Neural progenitor cell (in vitro differentiated cells): ENCODE measurements at regions not wholly inside any gene's neighbourhood (a gene's known extent, or its start where the extent isn't known, plus 50 kb on each side); places are given as distances from the start of the nearest gene placed in this dataset.

Experiments
- DNase-seq: peaks from one replicate; pipeline ENCODE4 v3.0.0-alpha.2; 2016; ENCODE audit warnings: low spot score
- H2AFZ ChIP-seq: fragments of 200-600 bp; sonication (generic); replicated peaks from 2 replicates; pipeline ENCODE4 v1.6.1; 2016; ENCODE audit warnings: antibody characterized with exemption
- H3F3A ChIP-seq: fragments of 200-600 bp; sonication (generic); 2 replicates; pipeline ENCODE4 v1.6.1; 2016; ENCODE audit warnings: antibody characterized with exemption, low read depth
- H3K27ac ChIP-seq: fragments of 200-600 bp; sonication (generic); 2 replicates; pipeline ENCODE4 v1.5.1; 2016; ENCODE audit warnings: mild to moderate bottlenecking
- H3K27me3 ChIP-seq: fragments of 200-600 bp; sonication (generic); 2 replicates; pipeline ENCODE4 v1.6.1; 2016; ENCODE audit warnings: mild to moderate bottlenecking, moderate library complexity
- H3K36me3 ChIP-seq: fragments of 200-600 bp; sonication (generic); 2 replicates; pipeline ENCODE4 v1.5.1; 2016
- H3K4me1 ChIP-seq: fragments of 200-600 bp; sonication (generic); 2 replicates; pipeline ENCODE4 v1.6.1; 2016; ENCODE audit warnings: mixed run types
- H3K4me2 ChIP-seq: fragments of 200-600 bp; sonication (generic); 2 replicates; pipeline ENCODE4 v1.6.1; 2016
- H3K4me3 ChIP-seq: fragments of 200-600 bp; sonication (generic); 2 replicates; pipeline ENCODE4 v1.5.1; 2016
- H3K79me2 ChIP-seq: fragments of 200-600 bp; sonication (generic); 2 replicates; pipeline ENCODE4 v1.6.1; 2016; ENCODE audit warnings: low read depth
- H3K9ac ChIP-seq: fragments of 200-600 bp; sonication (generic); 2 replicates; pipeline ENCODE4 v1.6.1; 2016
- H3K9me3 ChIP-seq: fragments of 200-600 bp; sonication (generic); 2 replicates; pipeline ENCODE4 v1.5.1; 2016; ENCODE audit warnings: low read depth
- H4K20me1 ChIP-seq: fragments of 200-600 bp; sonication (generic); 2 replicates; pipeline ENCODE4 v1.6.1; 2016; ENCODE audit warnings: low read depth
- H3K27ac Mint-ChIP-seq: 3 replicates; pipeline ENCODE4 v1.8.0; 2021; ENCODE audit warnings: mixed read lengths
- H3K27me3 Mint-ChIP-seq: 2 replicates; pipeline ENCODE4 v1.8.0; 2022; ENCODE audit warnings: low read depth, mild to moderate bottlenecking, inconsistent platforms, moderate library complexity, mixed read lengths; ENCODE audit not compliant: insufficient read depth
- H3K36me3 Mint-ChIP-seq: 3 replicates; pipeline ENCODE4 v1.8.0; 2021; ENCODE audit warnings: mixed read lengths
- H3K4me1 Mint-ChIP-seq: 3 replicates; pipeline ENCODE4 v1.8.0; 2021; ENCODE audit warnings: mixed read lengths
- H3K4me3 Mint-ChIP-seq: 3 replicates; pipeline ENCODE4 v1.8.0; 2021; ENCODE audit warnings: mild to moderate bottlenecking, moderate library complexity, mixed read lengths
- H3K9me3 Mint-ChIP-seq: 3 replicates; pipeline ENCODE4 v1.8.0; 2020; ENCODE audit warnings: mixed read lengths
- CTCF ChIP-seq: fragments of 200-600 bp; sonication (generic); IDR thresholded peaks from 2 replicates; pipeline ENCODE4 v1.5.1; 2017; ENCODE audit warnings: antibody characterized with exemption, mild to moderate bottlenecking
- EZH2 ChIP-seq: fragments of 200-600 bp; sonication (generic); IDR thresholded peaks from 2 replicates; pipeline ENCODE4 v1.6.1; 2017; ENCODE audit warnings: antibody characterized with exemption, mild to moderate bottlenecking, moderate library complexity
- EZH2phosphoT487 ChIP-seq: fragments of 200-600 bp; sonication (generic); IDR thresholded peaks from 2 replicates; pipeline ENCODE4 v1.6.1; 2017; ENCODE audit warnings: antibody characterized with exemption

GRCh38 chr10:130800281-130800680, 511.2 kb downstream of the TCERG1L start:
- H3K36me3 ChIP-seq, result no peaks in the 10 kb centered on the region
- H3K4me1 Mint-ChIP-seq, result peaks cover 2% of the 10 kb centered on the region
- no peaks in the 10 kb centered on the region for H4K20me1 ChIP-seq
- no peak overlapping the region for H3K27ac Mint-ChIP-seq
- H3K9me3 ChIP-seq, result no peaks in the 10 kb centered on the region
- no peaks in the 10 kb centered on the region for H3K27me3 ChIP-seq
- H3K27me3 Mint-ChIP-seq, result peaks cover 5% of the 10 kb centered on the region
- H3K4me3 ChIP-seq, result no peak overlapping the region
- no peaks in the 10 kb centered on the region for H3K79me2 ChIP-seq
- H2AFZ ChIP-seq, result no peak overlapping the region
- TF ChIP-seq EZH2phosphoT487 (no peak), EZH2 (no peak), CTCF (no peak)
- H3K4me3 Mint-ChIP-seq, result no peak overlapping the region
- H3F3A ChIP-seq, result no peaks in the 10 kb centered on the region
- no peaks in the 10 kb centered on the region for H3K4me1 ChIP-seq
- no peak overlapping the region for H3K9ac ChIP-seq
- no peak overlapping the region for H3K4me2 ChIP-seq
- no peaks in the 10 kb centered on the region for H3K36me3 Mint-ChIP-seq
- H3K27ac ChIP-seq, result no peak overlapping the region
- DNase-seq, result no peak
- H3K9me3 Mint-ChIP-seq, result peaks cover 2% of the 10 kb centered on the region

GRCh38 chr10:130801276-130801675, 510.2 kb downstream of the TCERG1L start:
- Mint-ChIP-seq H3K27ac (no peak overlapping the region), H3K4me1 (peaks cover 2% of the 10 kb centered on the region), H3K27me3 (peaks cover 5% of the 10 kb centered on the region), H3K9me3 (peaks cover 3% of the 10 kb centered on the region), H3K4me3 (no peak overlapping the region), H3K36me3 (no peaks in the 10 kb centered on the region)
- Histone ChIP-seq H3F3A (no peaks in the 10 kb centered on the region), H4K20me1 (no peaks in the 10 kb centered on the region), H3K9me3 (no peaks in the 10 kb centered on the region), H3K79me2 (no peaks in the 10 kb centered on the region), H3K36me3 (no peaks in the 10 kb centered on the region), H3K4me2 (no peak overlapping the region), H3K9ac (no peak overlapping the region), H3K27me3 (no peaks in the 10 kb centered on the region), H3K4me3 (no peak overlapping the region), H3K4me1 (no peaks in the 10 kb centered on the region), H2AFZ (no peak overlapping the region), H3K27ac (no peak overlapping the region)
- no peak for DNase-seq
- TF ChIP-seq CTCF, result no peak
- TF ChIP-seq EZH2phosphoT487, result no peak
- no peak for TF ChIP-seq EZH2

- no peak for TF ChIP-seq EZH2
- TF ChIP-seq CTCF, result no peak
- no peak for TF ChIP-seq EZH2phosphoT487
- Mint-ChIP-seq H3K36me3 (no peaks in the 10 kb centered on the region), H3K27ac (no peak overlapping the region), H3K9me3 (peaks cover 3% of the 10 kb centered on the region), H3K27me3 (peaks cover 5% of the 10 kb centered on the region), H3K4me1 (peaks cover 2% of the 10 kb centered on the region), H3K4me3 (no peak overlapping the region)
- H3K9me3 ChIP-seq, result no peaks in the 10 kb centered on the region
- H3K36me3 ChIP-seq, result no peaks in the 10 kb centered on the region
- DNase-seq, result no peak
- H3K79me2 ChIP-seq, result no peaks in the 10 kb centered on the region
- no peaks in the 10 kb centered on the region for H3K4me1 ChIP-seq
- no peak overlapping the region for H3K4me2 ChIP-seq
- H2AFZ ChIP-seq, result no peak overlapping the region
- no peak overlapping the region for H3K27ac ChIP-seq
- no peak overlapping the region for H3K4me3 ChIP-seq
- no peaks in the 10 kb centered on the region for H4K20me1 ChIP-seq
- H3F3A ChIP-seq, result no peaks in the 10 kb centered on the region
- H3K9ac ChIP-seq, result no peak overlapping the region
- no peaks in the 10 kb centered on the region for H3K27me3 ChIP-seq
Observed at GRCh38 chr10:130801784-130802183, 509.7 kb downstream of the TCERG1L start.
